DND-41 (cell line): ENCODE measurements at regions not wholly inside any gene's neighbourhood (a gene's known extent, or its start where the extent isn't known, plus 50 kb on each side); places are given as distances from the start of the nearest gene placed in this dataset.

ENCODE experiments used
- EZH2 ChIP-seq: IDR thresholded peaks from 3 replicates; pipeline ENCODE4 v1.6.1; 2012; ENCODE audit warnings: borderline replicate concordance, low read depth, mild to moderate bottlenecking, moderate library complexity, low read length, inconsistent platforms; ENCODE audit not compliant: severe bottlenecking
- TF ChIP-seq, protein P1 (sequence below): IDR thresholded peaks from 2 replicates; pipeline ENCODE4 v1.5.1; 2012; ENCODE audit warnings: borderline replicate concordance, low read length, moderate library complexity, mild to moderate bottlenecking; ENCODE audit not compliant: poor library complexity, severe bottlenecking; ENCODE audit errors: extremely low read depth

GRCh38 chr9:78572266-78572665 lies 275.3 kb downstream of the PSAT1 start:
- TF ChIP-seq, protein P1, sequence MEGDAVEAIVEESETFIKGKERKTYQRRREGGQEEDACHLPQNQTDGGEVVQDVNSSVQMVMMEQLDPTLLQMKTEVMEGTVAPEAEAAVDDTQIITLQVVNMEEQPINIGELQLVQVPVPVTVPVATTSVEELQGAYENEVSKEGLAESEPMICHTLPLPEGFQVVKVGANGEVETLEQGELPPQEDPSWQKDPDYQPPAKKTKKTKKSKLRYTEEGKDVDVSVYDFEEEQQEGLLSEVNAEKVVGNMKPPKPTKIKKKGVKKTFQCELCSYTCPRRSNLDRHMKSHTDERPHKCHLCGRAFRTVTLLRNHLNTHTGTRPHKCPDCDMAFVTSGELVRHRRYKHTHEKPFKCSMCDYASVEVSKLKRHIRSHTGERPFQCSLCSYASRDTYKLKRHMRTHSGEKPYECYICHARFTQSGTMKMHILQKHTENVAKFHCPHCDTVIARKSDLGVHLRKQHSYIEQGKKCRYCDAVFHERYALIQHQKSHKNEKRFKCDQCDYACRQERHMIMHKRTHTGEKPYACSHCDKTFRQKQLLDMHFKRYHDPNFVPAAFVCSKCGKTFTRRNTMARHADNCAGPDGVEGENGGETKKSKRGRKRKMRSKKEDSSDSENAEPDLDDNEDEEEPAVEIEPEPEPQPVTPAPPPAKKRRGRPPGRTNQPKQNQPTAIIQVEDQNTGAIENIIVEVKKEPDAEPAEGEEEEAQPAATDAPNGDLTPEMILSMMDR: no peak
- TF ChIP-seq EZH2: no peak
